ENCODE measurements at regions not wholly inside any gene's neighbourhood (a gene's known extent, or its start where the extent isn't known, plus 50 kb on each side); places are given as distances from the start of the nearest gene placed in this dataset.
"Not testable (repeated sequence)": the region's sequence is repeated elsewhere in the genome, so short reads cannot be mapped to it uniquely, and the experiment has no call there.

DNA sequence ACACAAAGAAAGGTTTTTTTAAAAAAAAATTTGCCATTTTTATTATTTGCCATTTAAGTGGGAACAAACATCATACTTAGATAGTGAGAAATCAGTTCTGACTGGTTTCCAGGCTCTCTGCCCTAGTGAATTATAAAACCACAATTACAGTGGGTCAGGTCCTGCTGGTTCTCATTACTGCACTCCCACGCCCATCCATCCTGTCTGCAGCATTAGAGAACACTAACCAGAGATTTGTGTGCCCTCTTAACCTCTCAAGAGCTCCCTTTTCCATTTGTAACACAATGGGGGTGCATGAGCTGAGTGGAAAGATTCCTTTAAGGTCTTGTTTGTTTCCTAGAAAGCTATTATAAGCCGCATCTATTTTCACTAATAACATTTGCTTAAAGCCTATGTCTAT lies 489.3 kb downstream of the AMY1C start:
- Mint-ChIP-seq H3K9me3 (peaks cover 7% of the 10 kb centered on the region), H3K36me3 (ENCODE audit: low read depth) (no peaks in the 10 kb centered on the region), H3K27me3 (ENCODE audit: low read depth) (no peaks in the 10 kb centered on the region), H3K27ac (no peak overlapping the region), H3K4me1 (ENCODE audit: low read depth) (no peaks in the 10 kb centered on the region), H3K4me3 (no peak overlapping the region)
- DNase-seq (ENCODE audit: low spot score) = no peak

GRCh38 chr1:104248385-104248784 lies 498.7 kb downstream of the AMY1C start:
- H3K9me3 Mint-ChIP-seq = peaks cover 3% of the 10 kb centered on the region
- no peak overlapping the region for H3K4me3 Mint-ChIP-seq
- H3K27me3 Mint-ChIP-seq (ENCODE audit: low read depth) = no peaks in the 10 kb centered on the region

DNA sequence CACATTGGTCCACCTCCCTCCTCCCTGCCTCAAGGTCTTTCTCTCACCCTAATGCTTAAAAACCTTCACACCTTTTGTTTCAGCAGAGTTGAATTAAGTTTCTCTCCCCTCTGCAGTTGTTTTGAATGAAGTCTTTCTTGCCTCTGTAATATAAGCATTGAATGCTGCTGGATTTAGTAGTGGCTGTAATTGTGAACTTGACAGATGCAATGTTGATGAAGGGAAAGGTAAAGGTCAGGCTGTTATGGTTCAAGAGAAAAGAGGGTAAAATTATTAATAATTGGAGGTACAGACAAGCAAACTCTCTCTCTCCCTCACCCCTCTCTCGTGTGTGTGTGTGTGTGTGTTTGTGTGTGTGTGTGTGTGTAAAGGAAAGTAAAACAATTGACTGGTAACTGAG lies 509.8 kb downstream of the AMY1C start:
- Mint-ChIP-seq H3K4me1 (ENCODE audit: low read depth) (no peaks in the 10 kb centered on the region), H3K4me3 (no peak overlapping the region), H3K36me3 (ENCODE audit: low read depth) (no peaks in the 10 kb centered on the region), H3K27me3 (ENCODE audit: low read depth) (no peaks in the 10 kb centered on the region), H3K27ac (no peak overlapping the region), H3K9me3 (peaks cover 20% of the 10 kb centered on the region)
- no peak for DNase-seq (ENCODE audit: low spot score)

More at GRCh38 chr1:104248385-104248784, 498.7 kb downstream of the AMY1C start:
- no peak for DNase-seq (ENCODE audit: low spot score)
- no peaks in the 10 kb centered on the region for H3K4me1 Mint-ChIP-seq (ENCODE audit: low read depth)
- no peak overlapping the region for H3K27ac Mint-ChIP-seq
- no peaks in the 10 kb centered on the region for H3K36me3 Mint-ChIP-seq (ENCODE audit: low read depth)

DNA sequence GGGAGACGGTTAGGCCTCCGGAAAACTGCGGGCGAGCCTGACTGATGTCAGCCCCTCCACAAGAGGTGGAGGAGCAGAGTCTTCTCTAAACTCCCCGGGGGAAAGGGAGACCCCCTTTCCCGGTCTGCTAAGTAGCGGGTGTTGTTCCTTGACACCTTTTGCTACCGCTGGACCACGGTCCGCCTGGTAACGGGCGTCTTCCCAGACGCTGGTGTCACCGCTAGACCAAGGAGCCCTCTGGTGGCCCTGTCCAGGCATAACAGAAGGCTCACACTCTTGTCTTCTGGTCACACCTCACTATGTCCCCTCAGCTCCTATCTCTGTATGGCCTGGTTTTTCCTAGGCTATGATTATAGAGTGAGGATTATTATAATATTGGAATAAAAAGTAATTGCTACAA lies 513.4 kb downstream of the AMY1C start:
- peaks cover 26% of the 10 kb centered on the region for H3K9me3 Mint-ChIP-seq
- not testable (repeated sequence) for H3K36me3 Mint-ChIP-seq (ENCODE audit: low read depth); H3K27me3 Mint-ChIP-seq (ENCODE audit: low read depth); DNase-seq (ENCODE audit: low spot score); H3K4me1 Mint-ChIP-seq (ENCODE audit: low read depth); H3K27ac Mint-ChIP-seq; H3K4me3 Mint-ChIP-seq

GRCh38 chr1:104264521-104264920 lies 514.8 kb downstream of the AMY1C start:
- H3K9me3 Mint-ChIP-seq = peaks cover 25% of the 10 kb centered on the region
- H3K4me1 Mint-ChIP-seq (ENCODE audit: low read depth) = no peaks in the 10 kb centered on the region
- H3K36me3 Mint-ChIP-seq (ENCODE audit: low read depth) = no peaks in the 10 kb centered on the region

GRCh38 chr1:104265163-104265562 lies 515.5 kb downstream of the AMY1C start:
- no peak overlapping the region for H3K27ac Mint-ChIP-seq
- no peak for DNase-seq (ENCODE audit: low spot score)
- no peak overlapping the region for H3K4me3 Mint-ChIP-seq
- H3K36me3 Mint-ChIP-seq (ENCODE audit: low read depth) = no peaks in the 10 kb centered on the region
- no peaks in the 10 kb centered on the region for H3K4me1 Mint-ChIP-seq (ENCODE audit: low read depth)
- no peaks in the 10 kb centered on the region for H3K27me3 Mint-ChIP-seq (ENCODE audit: low read depth)
- H3K9me3 Mint-ChIP-seq = peaks cover 18% of the 10 kb centered on the region

More at GRCh38 chr1:104264521-104264920, 514.8 kb downstream of the AMY1C start:
- Mint-ChIP-seq H3K27me3 (ENCODE audit: low read depth) (no peaks in the 10 kb centered on the region), H3K4me3 (no peak overlapping the region), H3K27ac (no peak overlapping the region)
- DNase-seq (ENCODE audit: low spot score) = no peak

DNA sequence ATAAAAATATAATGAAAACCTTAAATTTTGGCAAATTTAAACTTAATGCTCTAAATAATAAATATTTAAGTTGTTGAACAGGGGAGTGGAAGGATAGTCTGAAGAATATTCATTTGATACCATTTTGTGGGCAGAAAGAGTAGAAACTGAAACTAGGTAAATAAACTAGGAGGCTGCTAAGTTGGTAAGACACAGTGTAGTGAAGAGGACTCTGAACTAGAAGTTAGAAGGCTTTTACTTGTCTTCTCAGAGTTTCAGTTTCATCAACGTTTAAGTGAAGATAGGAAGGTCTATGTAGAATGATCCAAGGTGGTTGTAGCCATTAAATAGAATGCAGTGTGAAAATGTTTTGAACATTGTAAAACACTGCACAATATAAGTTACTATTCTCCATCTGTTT lies 516.9 kb downstream of the AMY1C start:
- peaks cover 15% of the 10 kb centered on the region for H3K9me3 Mint-ChIP-seq
- H3K27ac Mint-ChIP-seq = no peak overlapping the region
- no peak overlapping the region for H3K4me3 Mint-ChIP-seq
- no peaks in the 10 kb centered on the region for H3K36me3 Mint-ChIP-seq (ENCODE audit: low read depth)
- H3K27me3 Mint-ChIP-seq (ENCODE audit: low read depth) = no peaks in the 10 kb centered on the region
- no peaks in the 10 kb centered on the region for H3K4me1 Mint-ChIP-seq (ENCODE audit: low read depth)
- no peak for DNase-seq (ENCODE audit: low spot score)

DNA sequence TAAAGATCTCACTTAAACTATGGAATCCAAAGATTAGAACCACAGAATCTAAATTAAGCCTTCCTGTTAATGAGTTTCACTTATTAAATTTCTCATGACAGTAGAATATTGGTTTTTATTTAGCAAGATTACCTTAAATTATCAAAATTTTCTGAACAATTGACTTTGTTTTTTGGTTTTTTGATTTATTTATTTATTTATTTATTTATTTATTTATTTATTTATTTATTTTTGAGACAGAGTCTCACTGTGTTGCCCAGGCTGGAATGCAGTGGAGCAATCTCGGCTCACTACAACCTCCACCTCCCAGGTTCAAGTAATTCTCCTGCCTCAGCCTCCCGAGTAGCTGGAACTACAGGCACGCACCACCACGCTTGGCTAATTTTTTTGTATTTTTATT lies 538.6 kb downstream of the AMY1C start:
- not testable (repeated sequence) for H3K36me3 Mint-ChIP-seq (ENCODE audit: low read depth); H3K27me3 Mint-ChIP-seq (ENCODE audit: low read depth); H3K27ac Mint-ChIP-seq; H3K4me3 Mint-ChIP-seq; H3K4me1 Mint-ChIP-seq (ENCODE audit: low read depth); DNase-seq (ENCODE audit: low spot score)
- H3K9me3 Mint-ChIP-seq = peaks cover 30% of the 10 kb centered on the region

DNA sequence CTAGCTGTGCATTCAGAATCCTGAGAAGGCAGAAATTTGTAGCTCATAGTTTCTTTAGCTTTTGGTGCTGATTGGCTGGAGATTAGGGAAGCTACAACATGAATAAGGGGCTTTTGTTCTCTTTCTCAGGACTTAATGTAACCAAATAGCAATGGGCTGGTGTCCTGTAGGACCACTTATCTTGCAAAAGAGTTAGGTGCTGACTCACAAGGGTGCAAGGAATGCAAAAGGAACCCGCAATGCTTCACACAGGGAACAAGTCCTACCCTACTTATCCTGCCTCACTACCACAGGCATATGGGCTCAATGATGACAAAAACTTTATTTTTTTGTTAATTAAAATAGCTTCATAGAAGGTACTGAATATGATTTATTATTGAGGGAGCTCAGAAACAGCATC lies 541.5 kb downstream of the AMY1C start:
- no peak overlapping the region for H3K4me3 Mint-ChIP-seq
- no peak for DNase-seq (ENCODE audit: low spot score)
- H3K27me3 Mint-ChIP-seq (ENCODE audit: low read depth) = no peaks in the 10 kb centered on the region
- H3K36me3 Mint-ChIP-seq (ENCODE audit: low read depth) = no peaks in the 10 kb centered on the region
- no peaks in the 10 kb centered on the region for H3K4me1 Mint-ChIP-seq (ENCODE audit: low read depth)
- peaks cover 25% of the 10 kb centered on the region for H3K9me3 Mint-ChIP-seq
- H3K27ac Mint-ChIP-seq = no peak overlapping the region

- Mint-ChIP-seq H3K36me3 (ENCODE audit: low read depth) (no peaks in the 10 kb centered on the region), H3K9me3 (peaks cover 11% of the 10 kb centered on the region), H3K4me1 (ENCODE audit: low read depth) (no peaks in the 10 kb centered on the region), H3K4me3 (no peak overlapping the region), H3K27me3 (ENCODE audit: low read depth) (no peaks in the 10 kb centered on the region), H3K27ac (no peak overlapping the region)
- DNase-seq (ENCODE audit: low spot score) = no peak
These were observed 544.6 kb downstream of the AMY1C start for GRCh38 chr1:104294259-104294658.

DNA sequence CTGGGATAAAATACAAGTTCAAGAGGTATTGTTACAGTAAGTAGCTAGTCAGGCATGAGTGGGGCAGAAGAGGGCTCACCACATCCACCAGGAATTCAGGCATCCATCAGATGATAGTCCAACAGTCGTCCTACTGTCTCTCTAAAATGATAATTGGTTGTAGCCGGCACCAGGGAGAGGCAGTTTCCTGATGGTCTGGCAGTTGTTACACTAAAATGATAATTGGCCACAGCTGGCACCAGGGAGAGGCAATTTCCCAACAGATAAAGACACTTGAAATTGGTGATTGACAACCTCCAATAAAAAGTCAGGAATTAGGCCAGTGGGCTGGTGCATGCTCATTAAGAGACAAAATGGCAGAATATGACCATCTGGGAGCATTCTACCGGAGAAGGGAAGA lies 545.8 kb downstream of the AMY1C start:
- Mint-ChIP-seq H3K9me3 (peaks cover 10% of the 10 kb centered on the region), H3K36me3 (ENCODE audit: low read depth) (no peaks in the 10 kb centered on the region), H3K4me3 (no peak overlapping the region), H3K4me1 (ENCODE audit: low read depth) (no peaks in the 10 kb centered on the region), H3K27ac (no peak overlapping the region), H3K27me3 (ENCODE audit: low read depth) (no peaks in the 10 kb centered on the region)
- no peak for DNase-seq (ENCODE audit: low spot score)

DNA sequence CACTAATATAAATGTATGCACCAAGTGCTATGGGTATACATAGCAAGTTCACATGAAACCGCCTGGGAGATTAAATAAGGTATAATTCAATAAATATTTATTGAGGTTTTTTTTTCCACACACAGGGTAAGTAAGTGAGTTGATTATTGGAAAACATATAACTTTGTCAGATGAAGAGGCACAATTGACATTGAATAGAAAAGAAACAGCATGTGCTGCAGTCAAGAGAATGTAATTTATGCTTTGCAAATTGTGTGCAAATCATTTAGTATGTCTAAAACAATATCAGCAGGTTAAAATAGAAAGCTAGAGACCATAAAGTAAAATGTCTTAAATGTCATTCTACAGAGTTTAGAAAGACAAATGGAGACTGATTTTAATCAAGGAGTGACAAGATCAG lies 560.0 kb downstream of the AMY1C start:
- no peak overlapping the region for H3K4me3 Mint-ChIP-seq
- no peak for DNase-seq (ENCODE audit: low spot score)
- H3K9me3 Mint-ChIP-seq = peaks cover 41% of the 10 kb centered on the region
- no peaks in the 10 kb centered on the region for H3K4me1 Mint-ChIP-seq (ENCODE audit: low read depth)
- H3K27me3 Mint-ChIP-seq (ENCODE audit: low read depth) = no peaks in the 10 kb centered on the region
- H3K36me3 Mint-ChIP-seq (ENCODE audit: low read depth) = no peaks in the 10 kb centered on the region
- H3K27ac Mint-ChIP-seq = no peak overlapping the region

GRCh38 chr1:104315823-104316222 lies 566.1 kb downstream of the AMY1C start:
- Mint-ChIP-seq H3K27ac (no peak overlapping the region), H3K4me3 (no peak overlapping the region), H3K27me3 (ENCODE audit: low read depth) (no peaks in the 10 kb centered on the region), H3K36me3 (ENCODE audit: low read depth) (no peaks in the 10 kb centered on the region), H3K4me1 (ENCODE audit: low read depth) (no peaks in the 10 kb centered on the region), H3K9me3 (peaks cover 33% of the 10 kb centered on the region)
- DNase-seq (ENCODE audit: low spot score) = no peak

DNA sequence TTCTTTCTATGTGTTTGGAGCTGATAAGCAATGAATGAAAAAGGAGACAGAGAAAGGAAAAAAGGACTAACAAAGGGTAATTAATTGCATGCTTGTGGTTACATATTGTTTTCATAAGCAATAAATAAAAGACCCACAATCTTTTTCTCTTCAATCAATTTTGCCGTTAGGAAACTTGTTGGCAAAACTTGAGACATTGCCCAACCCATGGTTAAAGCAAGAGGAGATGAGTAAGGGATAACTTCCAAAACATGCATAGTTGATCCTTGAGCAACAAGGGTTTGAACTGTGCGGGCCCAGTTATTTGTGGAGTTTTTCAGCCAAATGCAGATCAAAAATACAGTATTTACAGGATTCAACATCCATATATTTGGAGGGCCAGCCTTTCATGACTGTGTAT lies 572.4 kb downstream of the AMY1C start:
- Mint-ChIP-seq H3K27ac (no peak overlapping the region), H3K4me3 (no peak overlapping the region), H3K36me3 (ENCODE audit: low read depth) (no peaks in the 10 kb centered on the region), H3K27me3 (ENCODE audit: low read depth) (no peaks in the 10 kb centered on the region), H3K9me3 (peaks cover 40% of the 10 kb centered on the region), H3K4me1 (ENCODE audit: low read depth) (no peaks in the 10 kb centered on the region)
- DNase-seq (ENCODE audit: low spot score) = no peak

DNA sequence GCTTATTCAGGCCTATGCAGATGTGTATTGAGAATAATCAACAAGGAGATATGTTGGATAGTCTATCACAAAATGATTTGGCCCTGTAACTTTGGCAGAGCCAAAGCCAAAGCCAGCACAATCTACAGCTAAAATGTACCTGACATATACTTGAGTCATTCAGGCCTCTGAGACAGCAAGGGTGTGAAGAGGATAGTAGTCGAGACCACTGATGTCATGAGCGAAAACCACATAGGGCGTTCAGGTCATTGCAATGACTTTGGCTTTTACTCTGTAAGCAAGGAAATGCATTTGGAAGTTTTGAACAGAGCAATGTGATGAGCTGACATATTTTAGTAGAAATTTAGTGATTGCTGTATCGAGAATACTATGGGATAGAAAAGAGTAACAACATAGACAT lies 579.6 kb downstream of the AMY1C start:
- Mint-ChIP-seq H3K4me1 (ENCODE audit: low read depth) (no peaks in the 10 kb centered on the region), H3K9me3 (peaks cover 45% of the 10 kb centered on the region), H3K36me3 (ENCODE audit: low read depth) (no peaks in the 10 kb centered on the region), H3K27ac (no peak overlapping the region), H3K27me3 (ENCODE audit: low read depth) (no peaks in the 10 kb centered on the region), H3K4me3 (no peak overlapping the region)
- no peak for DNase-seq (ENCODE audit: low spot score)

Measured in T-helper 2 cell treated with Interferon-gamma antibody and Interleukin-4, amounts not matched to agents 5 μg/mL and 100 μg/mL, for 36 hours (primary cell).